GM18861 (cell line): ENCODE measurements at regions not wholly inside any gene's neighbourhood (a gene's known extent, or its start where the extent isn't known, plus 50 kb on each side); places are given as distances from the start of the nearest gene placed in this dataset.

ENCODE experiments used
- ATAC-seq: cut with Tn5 transposase; IDR thresholded peaks from one replicate; pipeline ENCODE4 v1.9.1; 2021; ENCODE audit not compliant: unreplicated experiment

DNA sequence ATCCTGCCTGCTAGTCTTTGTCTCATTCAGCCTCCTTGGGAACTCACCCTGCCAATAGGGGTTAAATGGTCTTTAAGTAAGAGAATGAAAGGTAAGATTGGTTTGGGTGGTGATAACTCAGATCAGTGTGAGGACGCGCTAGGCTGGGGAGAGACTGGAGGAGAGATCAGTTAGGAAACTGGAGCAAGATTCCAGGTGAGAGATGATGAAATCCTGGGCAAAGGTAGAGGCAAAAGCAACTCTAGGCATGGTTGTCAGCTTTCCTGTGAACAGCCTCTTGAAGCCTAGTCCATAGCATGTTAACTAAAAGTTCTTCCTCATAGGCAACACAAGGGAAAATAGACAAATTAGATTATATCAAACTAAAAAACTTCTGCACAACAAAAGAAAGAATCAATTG is 145.2 kb upstream of the ANKRD28 start:
- ATAC-seq = no peak

DNA sequence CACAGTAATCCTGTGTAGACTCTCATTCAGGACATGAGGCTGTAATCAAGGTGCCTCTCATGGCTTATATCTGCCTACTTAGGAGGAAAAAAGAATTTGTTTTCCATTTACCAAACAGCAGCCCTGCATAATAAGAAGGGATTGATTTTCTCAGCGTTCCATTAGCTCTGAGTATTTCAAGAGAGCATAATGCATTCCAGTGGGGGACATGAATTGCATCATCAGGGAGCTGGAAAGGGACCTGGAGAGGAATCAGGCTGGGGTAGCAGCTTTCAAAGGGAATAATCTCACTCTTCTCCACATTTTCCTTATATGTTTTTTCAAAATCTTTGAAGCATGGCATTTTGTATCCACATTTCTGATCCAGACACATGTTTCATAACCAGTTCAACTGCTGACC is 150.6 kb upstream of the ANKRD28 start:
- no peak for ATAC-seq

DNA sequence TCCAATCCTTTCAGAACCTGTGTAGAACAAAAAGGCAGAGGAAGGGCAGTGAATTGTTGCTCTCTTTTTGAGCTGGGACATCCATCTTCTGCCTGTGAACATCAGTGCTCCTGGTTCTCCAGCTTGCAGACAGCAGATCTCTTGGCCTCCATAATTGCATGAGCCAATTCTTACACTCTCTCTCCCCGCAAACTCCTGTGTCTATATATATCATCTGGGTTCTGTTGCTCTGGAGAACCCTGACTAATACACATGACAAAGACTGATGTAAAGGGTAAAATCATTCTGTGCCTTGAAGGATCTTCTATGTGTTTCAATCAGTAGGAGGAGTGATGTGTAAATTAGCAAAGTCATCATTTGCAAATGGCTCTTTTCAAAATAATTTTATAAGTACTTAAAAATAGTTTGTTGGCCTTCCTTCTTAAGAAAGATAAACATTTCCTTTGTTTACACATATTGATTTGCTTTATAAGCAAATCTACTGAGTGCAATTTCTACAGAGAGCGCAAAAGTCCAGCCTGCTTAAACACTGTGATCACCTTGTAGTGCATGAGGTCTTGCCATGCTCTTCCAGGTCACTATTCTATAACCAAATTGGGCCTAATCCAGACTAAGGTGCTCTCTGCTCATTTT is 154.9 kb upstream of the ANKRD28 start:
- no peak for ATAC-seq

DNA sequence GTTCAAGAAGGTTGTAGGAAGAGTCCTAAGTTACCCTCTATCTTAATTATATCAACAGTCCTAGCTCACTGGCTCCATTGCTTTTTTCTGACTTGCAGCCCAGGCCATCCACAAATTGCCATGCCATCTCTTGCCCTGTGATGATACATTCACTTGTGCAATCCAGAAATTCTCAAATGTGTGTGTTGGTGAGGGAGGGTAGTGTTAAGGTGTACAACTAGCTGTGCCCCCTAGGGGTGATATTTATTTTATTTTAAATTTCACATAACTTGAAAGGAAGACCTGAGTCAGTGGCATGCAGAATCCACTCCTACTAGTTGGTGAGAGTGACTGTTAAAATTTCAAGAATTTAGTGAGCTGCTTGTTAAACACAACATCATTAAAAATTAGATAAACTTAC is 156.1 kb upstream of the ANKRD28 start:
- no peak for ATAC-seq

DNA sequence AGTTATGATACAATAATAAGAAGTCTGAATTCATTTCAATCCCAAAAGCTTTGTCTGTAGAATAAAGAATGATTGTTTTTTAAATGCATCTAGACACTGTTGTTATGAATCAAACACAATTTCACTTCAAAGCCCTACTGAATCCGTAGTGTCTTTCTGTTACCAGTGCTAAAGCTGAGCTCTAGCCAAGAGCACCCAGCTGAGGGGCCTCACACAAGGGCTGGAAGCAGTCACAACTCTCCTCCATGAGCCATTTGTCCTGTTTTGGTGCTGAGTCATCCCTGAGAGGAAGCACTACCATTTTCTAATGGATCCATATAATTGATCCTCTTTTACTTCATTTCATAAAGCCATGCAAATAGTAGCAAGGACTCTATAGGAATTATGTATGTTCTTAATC is 158.2 kb upstream of the ANKRD28 start:
- no peak for ATAC-seq

DNA sequence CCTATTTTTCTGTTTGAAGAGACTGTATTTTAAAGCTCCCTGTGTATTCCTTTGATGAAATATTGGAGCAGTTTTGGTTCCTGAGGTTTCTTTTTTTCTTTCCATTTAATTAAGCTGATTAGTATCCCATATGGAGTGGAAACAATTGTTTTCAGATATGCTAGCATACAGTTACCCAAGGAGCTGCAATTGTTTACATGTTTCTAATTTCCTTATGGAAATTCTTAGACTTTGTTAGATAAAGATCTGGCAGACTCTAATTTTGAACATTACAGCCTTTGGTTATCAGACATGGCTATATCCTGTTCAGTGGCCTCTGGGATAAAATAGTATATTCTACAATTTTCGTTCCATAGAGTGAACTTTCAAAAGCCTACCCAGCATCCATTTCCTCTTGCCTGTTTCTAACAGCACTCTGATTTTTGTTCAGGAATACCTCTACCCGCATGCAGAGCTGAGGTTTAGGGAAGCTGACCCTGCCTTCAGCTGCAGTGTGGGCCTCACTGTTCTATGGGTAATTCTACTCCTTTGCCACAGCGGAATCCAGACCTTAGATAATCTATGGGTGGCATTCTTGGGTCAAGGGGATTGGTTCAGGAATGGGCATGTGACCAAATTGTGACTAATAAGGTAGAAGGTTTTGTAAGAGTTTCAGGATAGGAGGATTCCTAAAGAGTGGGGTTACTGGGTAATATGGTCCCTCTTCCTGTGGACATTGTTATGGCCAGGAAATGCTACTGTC is 161.1 kb upstream of the ANKRD28 start:
- no peak for ATAC-seq

DNA sequence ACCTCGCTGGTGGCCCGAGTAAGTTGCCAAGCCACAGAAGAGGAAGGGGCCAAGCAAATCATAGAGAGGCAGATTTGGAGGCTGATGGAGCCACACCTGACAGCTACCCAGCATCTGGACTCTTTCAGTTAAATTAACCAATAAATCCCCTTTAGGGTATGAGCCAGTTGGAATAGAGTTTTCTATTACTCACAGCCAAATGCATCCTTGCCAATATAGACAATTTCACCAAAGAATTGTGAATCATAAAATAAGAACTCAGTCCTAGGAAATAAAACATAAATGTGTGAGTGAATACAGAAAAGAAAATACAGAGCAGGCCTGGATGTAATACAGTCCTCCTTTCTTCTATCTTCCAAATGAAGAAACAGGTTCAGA is 161.6 kb upstream of the ANKRD28 start:
- no peak for ATAC-seq

DNA sequence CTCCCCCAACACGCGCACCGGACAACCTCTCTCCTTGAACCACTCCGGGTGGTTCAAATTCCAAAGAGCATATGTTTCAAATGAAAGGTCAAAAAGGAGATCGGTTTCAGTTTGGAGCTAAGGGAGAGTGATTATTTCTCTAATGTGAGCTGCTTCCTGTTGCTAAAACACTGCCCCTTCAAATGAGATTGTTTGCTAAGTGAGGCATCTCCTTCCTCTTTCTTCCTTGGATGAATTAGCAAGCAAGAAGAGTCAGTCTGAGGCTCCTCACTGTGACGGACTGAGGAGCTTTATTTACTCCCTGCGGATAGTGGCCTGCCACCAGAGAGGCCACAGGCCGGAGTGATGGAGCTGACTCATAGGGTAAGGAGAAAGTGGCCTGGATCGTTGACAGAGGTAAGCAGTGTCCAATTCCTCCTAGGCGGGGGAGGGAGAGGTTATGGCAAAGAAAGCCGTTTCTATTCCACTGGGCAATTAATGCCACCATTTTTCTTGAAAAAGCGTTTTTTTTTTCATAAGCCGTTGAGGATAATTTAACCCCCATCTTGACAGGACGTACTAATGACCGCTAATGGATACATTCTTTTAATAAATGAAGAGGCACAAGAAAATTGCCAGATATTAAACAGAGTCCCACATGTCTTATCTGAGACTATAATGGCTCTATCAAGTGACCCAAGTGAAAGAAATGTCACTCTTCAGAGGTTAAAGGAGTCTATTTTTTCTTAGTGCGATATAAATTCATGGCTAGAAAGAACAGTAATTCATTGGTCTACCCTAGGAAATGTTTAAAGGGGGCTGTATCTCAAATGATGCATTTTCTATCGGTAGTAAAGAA is 167.0 kb upstream of the ANKRD28 start:
- ATAC-seq = no peak

DNA sequence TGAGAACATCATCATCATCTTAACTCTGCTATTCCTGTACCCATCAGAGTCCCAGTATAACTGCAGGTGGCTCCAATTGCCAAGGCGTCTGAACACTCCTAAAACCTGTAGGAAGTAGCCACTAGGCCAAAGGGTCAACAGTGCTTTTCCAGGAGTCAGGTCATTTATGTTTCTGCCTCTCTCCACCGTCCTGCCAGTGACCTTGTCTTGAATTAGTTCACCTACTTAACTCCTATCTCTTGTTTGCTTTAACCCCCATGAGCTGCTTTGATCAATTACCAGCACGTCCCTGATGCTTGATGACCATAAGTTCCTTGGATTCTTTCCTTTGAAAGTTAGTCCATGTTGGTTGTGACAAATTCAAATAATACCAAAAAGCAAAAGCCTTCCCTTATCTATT is 169.8 kb upstream of the ANKRD28 start:
- ATAC-seq = no peak

DNA sequence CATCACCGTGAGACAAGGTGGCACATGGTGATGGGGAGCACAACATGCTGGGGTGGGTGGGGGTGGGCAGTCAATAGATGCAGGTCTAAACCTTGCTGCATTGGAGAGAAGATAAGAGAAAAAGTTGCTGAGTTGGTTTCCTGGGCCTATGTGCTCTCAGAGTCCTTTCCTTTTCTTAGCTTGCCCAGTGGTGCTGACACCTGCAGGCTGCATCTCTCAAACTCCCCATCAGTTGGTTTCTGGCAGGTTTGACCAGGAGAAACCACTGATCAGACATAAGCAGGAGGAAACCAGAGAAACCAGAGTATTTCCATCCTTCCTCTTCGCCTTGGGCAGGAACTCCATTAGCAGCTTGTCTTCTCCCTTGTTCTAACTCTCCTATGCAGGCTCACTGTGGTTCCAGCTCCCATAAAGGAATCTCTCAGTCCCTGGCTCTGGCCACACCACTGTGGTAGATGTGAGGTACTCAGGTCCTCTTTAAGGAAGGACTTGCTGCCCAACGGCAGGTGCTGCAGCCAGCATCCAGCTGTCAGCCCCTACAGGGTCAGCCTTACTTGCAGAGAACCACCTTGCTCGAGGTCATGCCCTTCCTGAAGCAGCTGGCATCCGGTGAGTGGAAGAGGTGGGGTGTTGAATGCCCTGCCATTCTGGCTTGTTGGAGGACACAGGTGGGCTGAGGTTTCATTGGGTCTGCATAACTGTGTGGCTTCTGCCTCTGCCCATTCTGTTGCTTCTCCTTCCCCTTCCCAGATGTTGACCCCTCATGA is 172.3 kb upstream of the ANKRD28 start:
- no peak for ATAC-seq

DNA sequence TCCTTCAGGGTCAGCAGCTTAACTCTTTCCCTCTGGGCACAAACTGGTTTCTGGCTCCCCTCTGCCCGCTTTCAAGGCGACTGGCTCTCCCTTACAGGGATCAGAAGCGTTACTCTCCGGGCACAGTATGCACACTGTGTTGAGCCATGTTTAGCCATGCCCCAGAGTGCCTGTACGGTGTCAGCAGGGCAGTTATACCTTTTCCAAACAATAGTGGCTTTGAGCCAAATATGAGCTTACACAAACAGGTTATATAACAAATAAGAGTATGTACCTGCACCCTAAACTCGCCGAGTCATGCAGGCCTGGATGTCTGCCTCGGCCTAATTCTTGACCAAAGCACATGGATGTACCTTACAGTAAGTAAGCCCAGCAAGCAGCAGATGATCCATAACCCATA is 175.6 kb upstream of the ANKRD28 start:
- no peak for ATAC-seq

DNA sequence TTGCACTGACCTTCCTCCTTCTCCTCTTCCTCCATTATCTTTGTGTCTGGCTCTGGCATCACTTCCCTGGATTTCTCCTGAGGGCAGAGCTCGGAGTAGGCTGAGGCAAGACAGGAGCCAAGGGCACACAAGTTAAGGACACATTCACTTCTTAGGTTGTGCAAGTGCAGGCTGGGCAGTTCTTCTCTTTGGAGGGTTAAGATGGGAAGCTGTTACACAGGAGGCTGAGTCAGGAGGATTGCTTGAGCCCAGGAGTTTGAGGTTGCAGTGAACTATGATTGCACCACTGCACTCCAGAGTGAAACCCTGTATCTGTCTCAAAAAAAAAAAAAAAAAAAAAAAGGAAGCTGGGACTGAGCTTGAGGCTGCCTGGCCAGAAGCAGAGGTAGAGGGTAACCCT is 176.2 kb upstream of the ANKRD28 start:
- ATAC-seq = no peak

DNA sequence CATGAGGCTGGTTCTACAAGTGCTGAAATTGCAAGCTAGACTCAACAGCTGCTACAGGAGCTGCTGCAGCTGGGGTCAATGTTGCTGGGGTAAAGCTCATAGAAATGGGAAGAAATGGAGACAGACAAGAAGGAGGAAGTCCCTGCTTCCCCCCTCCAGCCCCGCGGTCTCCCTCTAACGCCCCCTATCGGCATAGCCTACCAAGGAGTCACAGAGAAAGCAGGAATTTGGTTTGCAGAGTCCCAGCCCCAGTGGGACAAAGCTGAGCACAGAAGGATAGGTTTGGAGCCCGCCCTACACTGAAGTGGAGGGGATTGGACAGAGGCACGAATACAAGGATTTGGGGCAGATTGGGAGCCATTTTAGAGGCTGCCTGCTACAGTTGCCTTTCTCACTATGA is 176.9 kb upstream of the ANKRD28 start:
- ATAC-seq = no peak

DNA sequence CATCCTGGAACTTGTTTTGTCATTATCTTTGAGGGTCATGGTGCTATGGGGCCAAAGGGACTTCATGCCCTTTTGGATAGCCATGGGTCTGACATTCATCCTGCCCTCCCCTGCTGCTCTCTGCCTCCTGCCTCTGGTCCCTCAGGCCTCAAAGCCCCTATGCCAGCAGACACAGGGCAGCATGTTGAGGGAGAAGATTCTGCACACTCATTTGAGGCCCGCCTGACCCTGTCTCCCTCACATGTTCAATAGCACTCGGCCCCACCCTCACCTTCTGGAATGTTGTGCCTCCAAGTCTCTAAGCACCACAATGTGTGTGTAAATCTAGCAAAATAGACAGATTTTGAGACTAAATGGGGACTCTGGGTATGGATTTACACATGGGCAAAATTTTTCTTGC is 178.7 kb upstream of the ANKRD28 start:
- no peak for ATAC-seq

DNA sequence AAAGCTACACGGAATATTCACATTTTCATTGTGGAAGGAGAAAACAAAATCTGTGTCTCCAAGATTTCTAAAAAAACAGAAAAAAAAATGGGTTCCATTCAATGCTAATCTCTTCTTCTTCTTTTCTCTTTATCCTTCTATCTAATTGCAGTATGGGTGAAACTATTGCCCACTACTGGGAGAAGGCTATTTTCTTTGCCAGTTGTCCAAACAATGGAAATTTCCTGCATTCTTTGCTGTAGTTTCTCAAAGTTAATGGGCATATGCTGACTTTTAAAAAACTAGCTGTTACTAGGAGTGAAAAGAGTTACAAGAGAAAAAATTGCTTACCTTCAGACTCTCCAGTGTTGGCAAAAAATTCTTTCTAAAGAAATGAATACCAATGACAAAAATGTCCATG is 179.3 kb upstream of the ANKRD28 start:
- no peak for ATAC-seq

DNA sequence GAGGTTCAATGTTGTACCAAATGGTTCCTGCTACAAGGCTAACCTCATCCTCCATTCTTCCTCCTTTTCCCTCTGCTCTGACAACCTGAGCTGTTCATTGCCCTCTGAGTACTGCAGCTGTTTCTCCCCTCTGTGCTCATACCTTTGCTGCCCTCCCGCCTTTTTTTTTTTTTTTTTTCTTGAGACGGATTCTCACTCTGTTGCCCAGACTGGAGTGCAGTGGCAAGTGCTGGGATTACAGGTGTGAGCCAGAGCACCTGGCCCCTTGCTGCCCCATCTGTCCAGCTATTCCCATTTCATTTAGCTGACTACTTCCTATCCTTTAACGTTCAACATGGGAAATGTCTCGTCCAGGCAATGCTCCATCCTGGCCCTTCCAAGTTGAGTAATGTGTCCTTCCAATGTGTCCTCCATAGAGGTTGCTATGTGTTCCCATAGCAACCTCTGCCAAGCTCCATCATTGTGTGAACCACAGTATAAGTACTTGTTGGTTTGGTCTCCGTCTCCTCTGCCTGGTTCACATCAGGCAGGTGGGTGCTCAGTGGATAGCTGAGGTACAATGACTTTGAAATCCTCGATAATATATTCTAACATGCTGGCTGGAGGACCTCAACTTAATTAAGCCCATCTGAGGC is 179.9 kb upstream of the ANKRD28 start:
- no peak for ATAC-seq

DNA sequence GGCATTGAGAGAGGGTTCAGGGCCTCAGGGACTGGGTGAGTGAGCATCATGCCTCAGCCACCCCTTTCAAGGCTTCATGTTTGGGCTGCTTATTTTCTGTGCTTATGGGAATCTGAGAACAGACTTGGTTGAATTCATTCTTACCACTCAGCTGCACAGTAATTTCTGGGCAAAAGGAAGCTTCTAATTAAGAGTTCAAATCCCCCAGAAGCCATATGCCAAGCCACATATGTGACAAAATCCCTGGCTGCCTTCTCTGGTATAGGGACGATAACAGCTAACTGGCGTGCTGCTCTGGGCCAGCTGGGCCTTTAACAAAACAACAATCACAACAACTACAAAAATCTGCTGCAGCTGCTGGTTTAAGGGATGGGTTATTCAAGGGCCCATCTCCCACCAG is 181.0 kb upstream of the ANKRD28 start:
- no peak for ATAC-seq

DNA sequence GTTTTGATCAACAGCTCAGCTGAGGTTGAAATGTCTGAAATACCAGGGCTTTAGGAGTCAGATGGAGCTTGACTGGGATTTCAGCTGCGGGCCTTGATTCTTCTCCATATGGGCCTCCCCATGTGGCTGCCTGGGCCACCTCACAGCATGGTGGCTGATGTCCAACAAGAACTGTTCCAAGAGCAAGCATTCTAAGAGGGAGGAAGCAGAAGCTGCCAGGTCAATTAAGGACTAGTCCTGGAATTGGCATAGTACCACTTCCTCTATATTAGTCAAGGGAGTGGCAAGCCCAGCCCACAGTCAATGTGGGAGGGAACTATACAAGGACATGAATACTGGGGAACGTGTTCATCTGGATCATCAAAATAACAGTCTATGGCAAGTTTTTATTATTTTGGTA is 181.7 kb upstream of the ANKRD28 start:
- no peak for ATAC-seq

DNA sequence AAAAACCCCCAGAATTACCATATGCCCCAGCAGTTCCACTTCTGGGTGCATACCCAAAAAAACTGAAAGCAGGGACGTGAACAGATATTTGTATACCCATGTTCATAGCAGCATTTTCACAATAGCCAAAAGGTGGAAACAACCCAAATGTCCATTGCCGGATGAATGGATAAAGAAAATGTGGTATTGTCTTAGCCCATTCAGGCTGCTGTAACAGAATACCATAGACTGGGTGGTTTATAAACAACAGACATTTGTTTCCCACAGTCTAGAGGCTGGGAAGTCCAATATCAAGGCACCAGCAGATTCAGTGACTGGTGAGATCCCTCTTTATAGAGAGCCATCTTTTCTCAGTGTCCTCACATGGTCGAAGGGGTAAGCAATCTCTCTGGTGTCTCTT is 182.1 kb upstream of the ANKRD28 start:
- no peak for ATAC-seq

DNA sequence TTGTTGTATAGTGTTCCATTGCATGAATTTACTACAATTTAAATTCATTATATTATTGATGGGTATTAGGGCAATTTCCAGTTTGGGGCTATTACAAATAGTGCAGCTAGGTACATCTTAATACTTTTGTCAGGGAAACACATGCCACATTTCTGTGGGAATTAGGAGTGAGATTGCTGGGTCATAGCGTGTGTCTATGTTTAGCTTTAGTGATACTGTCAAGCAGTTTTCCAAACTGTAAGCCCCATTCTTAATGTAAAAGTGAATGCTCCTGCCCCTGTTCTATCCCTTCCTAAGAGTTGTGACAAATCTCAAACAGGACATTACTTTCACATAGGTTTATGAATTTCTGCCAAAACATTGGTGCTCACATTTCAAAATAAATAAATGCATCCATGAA is 184.5 kb upstream of the ANKRD28 start:
- no peak for ATAC-seq

DNA sequence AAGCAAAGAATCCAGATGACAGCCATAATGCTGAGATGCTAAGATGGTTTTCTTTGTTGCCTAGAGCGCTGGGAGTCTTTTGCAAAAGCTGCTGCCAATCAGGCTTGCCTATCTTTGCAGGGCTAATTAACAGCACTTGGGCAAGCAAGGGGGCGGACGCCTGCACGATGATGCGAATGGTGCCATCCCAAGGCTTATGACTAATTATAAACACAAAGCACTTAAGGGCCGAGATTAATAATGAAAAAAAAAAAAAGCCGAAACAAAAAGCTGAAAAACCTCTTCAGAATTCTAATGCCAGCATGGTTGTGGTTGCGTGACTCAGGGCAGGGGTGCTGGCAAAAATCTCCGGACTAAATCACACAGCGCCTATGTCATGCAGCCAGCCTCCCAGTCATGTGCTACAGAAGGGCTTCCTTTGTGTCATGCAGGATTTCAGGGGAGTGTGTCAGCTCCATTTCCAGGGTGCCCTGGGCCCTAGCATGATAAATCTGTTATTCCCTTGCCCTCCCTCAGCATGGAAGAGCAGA is 185.0 kb upstream of the ANKRD28 start:
- ATAC-seq = no peak
